Endothelial cell of hepatic sinusoid (primary cell): ENCODE measurements at regions not wholly inside any gene's neighbourhood (a gene's known extent, or its start where the extent isn't known, plus 50 kb on each side); places are given as distances from the start of the nearest gene placed in this dataset.
"Not testable (repeated sequence)": the region's sequence is repeated elsewhere in the genome, so short reads cannot be mapped to it uniquely, and the experiment has no call there.

Experiments used
- in situ Hi-C: cut with HindIII; loops from 2 replicates; pipeline ENCODE4 v1.10.0; 2017; ENCODE audit warnings: low sequenced_read_pairs

GRCh38 chr5:18745988-18746615 lies 1111.8 kb downstream of the TAF11L14 start:
- in situ Hi-C loops = no loop called here

GRCh38 chr5:18749763-18750162 lies 1115.5 kb downstream of the TAF11L14 start:
- in situ Hi-C loops = no loop called here

GRCh38 chr5:18752317-18752716 lies 1118.1 kb downstream of the TAF11L14 start:
- in situ Hi-C loops = no loop called here

GRCh38 chr5:18754201-18754600 lies 1119.9 kb downstream of the TAF11L14 start:
- in situ Hi-C loops = no loop called here

- in situ Hi-C loops = no loop called here
These were observed 1127.5 kb downstream of the TAF11L14 start for GRCh38 chr5:18761801-18762200.

GRCh38 chr5:18764161-18764560 lies 1129.9 kb downstream of the TAF11L14 start:
- in situ Hi-C loops = no loop called here

GRCh38 chr5:18765304-18765703 lies 1131.0 kb downstream of the TAF11L14 start:
- in situ Hi-C loops = no loop called here

GRCh38 chr5:18771097-18771610 lies 1136.9 kb downstream of the TAF11L14 start:
- in situ Hi-C loops = no loop called here

GRCh38 chr5:18772475-18772874 lies 1138.2 kb downstream of the TAF11L14 start:
- in situ Hi-C loops = no loop called here

GRCh38 chr5:18778225-18778624 lies 1144.0 kb downstream of the TAF11L14 start:
- in situ Hi-C loops = no loop called here

- in situ Hi-C loops = no loop called here
These were observed 1155.1 kb downstream of the TAF11L14 start for GRCh38 chr5:18789218-18789998.

- in situ Hi-C loops = no loop called here
These were observed 1157.9 kb downstream of the TAF11L14 start for GRCh38 chr5:18792145-18792544.

- in situ Hi-C loops = no loop called here
These were observed 1163.0 kb downstream of the TAF11L14 start for GRCh38 chr5:18797222-18797621.

- in situ Hi-C loops = no loop called here
These were observed 1163.8 kb downstream of the TAF11L14 start for GRCh38 chr5:18798058-18798457.

- in situ Hi-C loops = no loop called here
These were observed 1165.3 kb downstream of the TAF11L14 start for GRCh38 chr5:18799482-18800128.

- in situ Hi-C loops = no loop called here
These were observed 1166.2 kb downstream of the TAF11L14 start for GRCh38 chr5:18800293-18801025.

- in situ Hi-C loops = not testable (repeated sequence)
These were observed 1167.2 kb downstream of the TAF11L14 start for GRCh38 chr5:18801413-18801812.

GRCh38 chr5:18802336-18802735 lies 1168.1 kb downstream of the TAF11L14 start:
- in situ Hi-C loops = no loop called here

- in situ Hi-C loops = no loop called here
These were observed 1171.1 kb downstream of the TAF11L14 start for GRCh38 chr5:18805376-18805775.

- in situ Hi-C loops = no loop called here
These were observed 1173.2 kb downstream of the TAF11L14 start for GRCh38 chr5:18807256-18808149.
